ENCODE measurements at regions not wholly inside any gene's neighbourhood (a gene's known extent, or its start where the extent isn't known, plus 50 kb on each side); places are given as distances from the start of the nearest gene placed in this dataset.

DNA sequence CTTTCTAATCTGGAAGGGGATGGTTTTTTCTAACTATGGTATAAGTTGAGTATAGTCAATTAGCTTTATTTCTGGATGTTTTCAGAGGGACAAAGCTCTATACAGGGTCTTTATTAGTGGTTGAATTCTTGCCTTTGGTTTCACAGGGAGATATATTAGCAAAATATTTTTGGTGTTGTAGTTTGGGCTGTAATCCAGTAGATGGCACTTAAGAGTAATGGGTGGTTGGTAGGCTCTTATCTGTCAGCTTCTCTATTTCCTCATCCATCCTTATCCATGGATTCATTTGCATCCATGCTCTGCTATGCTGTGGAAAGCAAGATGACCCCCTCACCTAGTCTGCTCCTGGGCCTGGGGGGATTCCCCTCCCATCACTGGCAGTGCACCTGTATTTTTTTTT is 363.6 kb upstream of the CYLC2 start:
- no peak overlapping the region for H4K8ac ChIP-seq (ENCODE audit: extremely low read depth, insufficient read depth, low read length)
- H2BK120ac ChIP-seq (replicated peaks; ENCODE audit: low read depth, low read length), result no peak overlapping the region
- H4K91ac ChIP-seq (replicated peaks; ENCODE audit: insufficient read length, low read length), result no peak overlapping the region
- no peak overlapping the region for H2AK5ac ChIP-seq (ENCODE audit: low read depth, low read length)
- no peak overlapping the region for H3K14ac ChIP-seq (ENCODE audit: insufficient read length)
- H2BK5ac ChIP-seq (ENCODE audit: low read depth, low read length), result no peak overlapping the region
- H3K4me1 ChIP-seq (replicated peaks in 1 of 4; ENCODE audit: control insufficient read depth in 3 of 4, insufficient read depth in 4 of 4, low read length in 3 of 4), result no peaks in the 10 kb centered on the region
- H3K23ac ChIP-seq (ENCODE audit: insufficient read length), result no peak overlapping the region
- no peak overlapping the region for H3K4me2 ChIP-seq (ENCODE audit: insufficient read depth in 1 of 2, low read depth in 2 of 2, low read length in 2 of 2)
- no peak overlapping the region for H4K5ac ChIP-seq (ENCODE audit: insufficient read length, low read depth, low read length)
- FAIRE-seq (peak; percentile 50), DNase-seq (ENCODE audit: low read depth in 1 of 2, low spot score in 2 of 2) (no peak)
- no peak overlapping the region for H3K27ac ChIP-seq (ENCODE audit: low read depth, low read length)
- H3K36me3 ChIP-seq (ENCODE audit: control insufficient read depth in 2 of 4, insufficient read depth in 4 of 4, low read length in 3 of 4), result no peaks in the 10 kb centered on the region
- no peak overlapping the region for H3K18ac ChIP-seq (ENCODE audit: extremely low read depth, low read length)
- no peak overlapping the region for H2BK20ac ChIP-seq (ENCODE audit: low read length)
- no peaks in the 10 kb centered on the region for H3K23me2 ChIP-seq (ENCODE audit: low read depth, low read length)
- no peaks in the 10 kb centered on the region for H4K20me1 ChIP-seq (replicated peaks in 1 of 2; ENCODE audit: control insufficient read depth in 1 of 2, insufficient read depth in 2 of 2, low read length in 2 of 2)
- no peaks in the 10 kb centered on the region for H3K27me3 ChIP-seq (replicated peaks in 1 of 4; ENCODE audit: control insufficient read depth in 3 of 4, extremely low read depth in 1 of 4, insufficient read depth in 3 of 4, low read length in 3 of 4)
- POLR2A ChIA-PET (ENCODE audit: partially characterized antibody), result no interaction called here
- H3K9me3 ChIP-seq (ENCODE audit: insufficient read depth in 2 of 2, low read depth in 1 of 2, low read length in 1 of 2), result peaks cover 10 to 17% of the 10 kb centered on the region in 2 experiments; a peak in 3 of 4 replicates
- H3K4ac ChIP-seq (replicated peaks; ENCODE audit: insufficient read length, low read depth, low read length), result no peak overlapping the region
- no peak overlapping the region for H2BK12ac ChIP-seq (ENCODE audit: low read depth, low read length)
- H3K9ac ChIP-seq (replicated peaks in 1 of 4; ENCODE audit: extremely low read depth in 1 of 4, low read depth in 3 of 4, low read length in 3 of 4), result no peak overlapping the region
- H3K56ac ChIP-seq (replicated peaks; ENCODE audit: insufficient read length, low read depth, low read length), result no peak overlapping the region
- no peak for TF ChIP-seq POU5F1 (IDR thresholded peaks at IDR 0.05; ENCODE audit: low read depth, low read length)
- TF ChIP-seq RAD21 (IDR thresholded peaks at IDR 0.05 in 1 of 2, conservative IDR thresholded peaks at IDR 0.05 in 1 of 2; ENCODE audit: low read depth in 2 of 2, low read length in 2 of 2), result peak; percentile 70 to 75
- peak in 2 of 3 experiments; percentile 27 to 48; a peak in 2 of 4 replicates for TF ChIP-seq CTCF (IDR thresholded peaks at IDR 0.05; ENCODE audit: control extremely low read depth in 1 of 3, insufficient read depth in 1 of 3, low read depth in 1 of 3, low read length in 3 of 3)
- H3K79me1 ChIP-seq (ENCODE audit: low read depth, low read length), result no peaks in the 10 kb centered on the region
- CTCF ChIA-PET (ENCODE audit: partially characterized antibody), result no interaction called here
- no peak overlapping the region for H3K4me3 ChIP-seq (ENCODE audit: extremely low read depth in 1 of 4, insufficient read depth in 2 of 4, low read depth in 3 of 4, low read length in 4 of 4)
- H3K79me2 ChIP-seq (ENCODE audit: control insufficient read depth in 1 of 2, insufficient read depth in 2 of 2, low read length in 2 of 2), result no peaks in the 10 kb centered on the region
- H2AFZ ChIP-seq (ENCODE audit: low read length), result no peak overlapping the region
- H2BK15ac ChIP-seq (ENCODE audit: low read length), result no peak overlapping the region

All from H1 (cell line).